ENCODE measurements at regions not wholly inside any gene's neighbourhood (a gene's known extent, or its start where the extent isn't known, plus 50 kb on each side); places are given as distances from the start of the nearest gene placed in this dataset.

DNA sequence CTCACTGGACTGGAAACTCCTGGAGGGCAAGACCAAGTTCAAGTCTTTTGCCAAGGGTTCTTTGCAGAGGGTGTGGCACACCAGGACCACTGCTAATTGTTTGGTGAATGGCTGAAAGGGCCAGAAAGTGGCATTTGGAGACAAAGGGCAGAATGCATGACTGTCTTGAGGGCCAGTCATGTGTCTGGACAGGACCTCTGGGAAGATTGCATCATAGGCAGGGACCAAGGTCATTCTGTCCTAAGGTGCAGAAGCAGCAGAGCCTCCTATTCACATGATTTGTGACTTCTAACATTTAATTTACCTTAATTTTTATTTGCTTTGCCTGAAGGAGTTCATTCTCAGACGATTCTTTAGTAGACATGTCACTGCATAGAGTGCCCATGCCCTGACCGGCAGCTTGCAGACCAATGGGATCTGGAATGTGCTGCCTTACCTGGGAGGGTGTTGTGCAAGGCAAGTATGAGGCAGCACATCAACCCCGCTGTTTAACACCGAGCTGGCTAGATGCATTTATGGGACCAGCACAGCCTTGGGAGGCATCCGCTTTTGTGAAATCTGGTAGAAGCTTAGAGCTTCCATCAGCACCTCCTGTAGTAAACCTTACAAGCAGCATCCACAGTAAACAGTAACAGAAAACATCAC is 62.3 kb upstream of the MAF start:
- DNase-seq (ENCODE audit: low spot score), result no peak

DNA sequence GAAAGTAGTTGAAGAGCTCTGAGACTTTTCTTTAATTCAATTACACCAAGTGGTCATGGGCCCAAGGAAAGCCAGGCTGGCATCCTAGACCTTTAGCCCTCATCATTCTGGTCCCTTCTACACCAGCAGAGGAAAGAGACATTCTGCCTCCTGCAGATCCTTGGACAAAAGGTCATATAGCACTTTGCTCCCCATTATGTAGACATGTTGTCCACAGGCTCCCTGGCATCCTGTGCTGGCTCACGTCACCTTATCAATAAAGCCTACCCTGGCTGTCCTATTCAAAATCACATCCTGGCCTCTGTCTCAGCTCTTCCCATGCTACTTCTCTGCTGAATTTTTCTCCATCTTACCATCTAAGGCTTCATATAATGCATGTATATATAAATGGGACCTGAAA is 61.6 kb upstream of the MAF start:
- DNase-seq (ENCODE audit: low spot score), result no peak

DNA sequence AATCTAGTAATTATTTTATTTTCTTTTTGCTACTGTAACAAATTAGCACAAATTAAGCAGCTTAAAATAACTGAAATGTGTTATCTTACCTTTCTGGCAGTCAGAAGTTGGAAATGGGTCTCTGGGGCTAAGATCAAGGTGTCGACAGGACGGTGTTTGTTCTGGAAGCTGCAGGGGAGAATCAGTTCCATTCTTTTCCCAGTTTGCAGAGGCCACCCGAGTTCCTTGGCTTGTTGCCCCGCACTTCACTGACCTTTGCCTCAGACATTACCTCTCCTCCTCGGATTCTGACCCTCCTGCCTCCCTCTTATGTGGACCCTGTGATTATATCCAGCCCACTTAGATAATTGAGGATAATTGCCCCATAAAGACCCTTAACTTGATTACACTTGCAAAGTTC is 61.0 kb upstream of the MAF start:
- DNase-seq (ENCODE audit: low spot score), result no peak

DNA sequence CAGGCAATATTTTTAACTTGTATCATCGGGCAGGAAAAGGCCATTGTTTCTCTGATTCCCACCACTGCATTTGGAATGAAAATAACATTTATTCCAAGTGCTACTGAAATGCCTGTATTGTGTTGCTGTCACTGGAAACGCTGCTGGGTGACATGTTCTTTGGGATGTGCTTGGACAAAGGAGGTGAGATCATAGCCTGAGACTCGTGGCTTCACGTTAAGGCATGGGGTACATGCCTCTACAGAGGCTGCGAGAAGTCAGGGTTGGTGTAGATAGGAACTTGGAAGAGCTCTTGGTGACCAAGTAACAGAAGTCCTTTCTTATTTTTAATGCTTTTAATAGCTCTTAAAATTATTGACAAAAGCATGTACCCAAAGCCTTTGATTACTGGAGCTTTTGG is 58.8 kb upstream of the MAF start:
- DNase-seq (ENCODE audit: low spot score), result no peak

DNA sequence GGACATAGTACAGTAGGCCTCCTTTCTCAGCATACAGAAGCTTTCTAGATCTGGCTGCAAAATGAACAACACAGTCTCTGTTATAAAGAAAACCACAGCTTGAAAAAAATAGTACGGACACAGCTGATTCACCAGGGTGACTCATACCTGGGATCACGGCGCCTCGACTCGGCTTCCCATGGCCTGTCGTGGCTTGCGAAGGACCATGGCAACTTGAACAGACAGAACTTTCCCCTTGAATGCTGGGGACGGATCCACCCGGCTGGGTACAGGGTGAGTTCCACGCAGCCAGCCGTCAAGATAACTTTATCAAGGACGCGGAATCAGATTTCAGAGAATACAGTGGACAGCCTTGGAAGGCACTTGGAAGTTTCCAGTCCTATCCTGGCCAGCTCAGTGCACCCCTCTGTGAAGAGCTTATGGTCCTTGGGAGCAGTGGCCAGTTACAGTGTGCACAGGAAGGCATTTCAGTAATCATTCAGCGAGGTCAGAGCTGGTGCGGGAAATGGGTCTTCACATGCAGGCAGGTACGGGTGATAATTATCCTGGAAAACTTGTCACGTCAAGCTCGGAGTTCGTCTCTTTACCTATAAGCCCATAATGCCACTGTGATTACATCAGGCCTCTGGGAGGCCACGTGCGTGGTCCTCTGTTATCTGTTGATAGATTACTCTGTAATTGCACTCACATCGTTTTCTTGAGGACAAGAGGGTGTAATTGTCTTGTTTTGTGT is 57.9 kb upstream of the MAF start:
- peak; percentile 40 for DNase-seq (ENCODE audit: low spot score)

DNA sequence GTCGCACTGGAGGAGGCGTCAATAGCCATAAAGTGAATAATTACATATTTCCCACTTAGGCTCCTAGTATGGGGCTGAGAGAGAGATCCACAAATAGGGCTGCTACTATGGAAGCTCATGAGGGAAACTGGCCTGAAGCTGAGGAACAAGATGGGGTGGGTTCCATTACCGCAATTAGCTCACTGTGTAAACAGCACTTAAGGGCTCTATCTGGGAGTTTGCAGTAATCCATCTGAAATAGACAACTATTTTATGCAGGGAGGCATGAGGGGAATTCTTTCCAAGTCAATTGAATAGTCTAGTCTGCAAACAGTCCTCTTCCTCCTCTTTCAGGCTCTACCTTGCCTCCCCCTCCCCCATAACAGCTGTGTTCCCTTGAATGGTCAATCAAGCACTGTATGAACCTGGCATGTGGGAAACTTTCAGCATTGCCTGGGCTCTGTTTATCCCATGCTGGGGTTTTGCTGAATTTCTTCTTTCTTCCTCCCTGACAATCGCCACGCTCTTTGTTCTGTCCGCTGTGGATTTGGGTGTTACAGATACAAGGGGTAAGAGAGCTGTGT is 56.1 kb upstream of the MAF start:
- DNase-seq (ENCODE audit: low spot score), result no peak

DNA sequence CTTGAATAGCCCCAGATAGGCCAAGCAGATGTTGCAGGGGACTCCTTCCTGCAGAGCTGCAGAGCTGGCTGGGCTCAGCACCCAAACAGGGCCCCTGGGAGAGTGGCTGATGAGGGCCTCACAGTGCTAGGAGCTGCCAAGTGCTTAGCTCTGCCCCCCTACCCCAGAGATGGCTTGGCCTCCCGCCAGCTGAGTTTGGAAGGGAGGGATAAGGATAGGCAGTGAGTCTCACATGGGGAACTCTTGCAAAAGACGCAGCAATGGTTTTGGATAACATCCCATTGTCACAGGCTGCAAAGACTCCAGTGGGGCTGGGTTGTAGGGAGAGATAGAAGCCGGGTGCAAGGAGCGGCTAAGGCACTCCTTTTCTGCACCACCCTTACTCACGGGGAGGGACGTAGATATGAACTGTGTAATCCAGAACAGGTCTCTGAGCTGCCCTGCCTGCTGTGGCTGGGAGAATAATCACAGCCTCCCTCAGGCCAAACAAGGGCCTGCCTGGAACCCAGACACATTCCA is 52.9 kb upstream of the MAF start:
- DNase-seq (ENCODE audit: low spot score), result no peak

DNA sequence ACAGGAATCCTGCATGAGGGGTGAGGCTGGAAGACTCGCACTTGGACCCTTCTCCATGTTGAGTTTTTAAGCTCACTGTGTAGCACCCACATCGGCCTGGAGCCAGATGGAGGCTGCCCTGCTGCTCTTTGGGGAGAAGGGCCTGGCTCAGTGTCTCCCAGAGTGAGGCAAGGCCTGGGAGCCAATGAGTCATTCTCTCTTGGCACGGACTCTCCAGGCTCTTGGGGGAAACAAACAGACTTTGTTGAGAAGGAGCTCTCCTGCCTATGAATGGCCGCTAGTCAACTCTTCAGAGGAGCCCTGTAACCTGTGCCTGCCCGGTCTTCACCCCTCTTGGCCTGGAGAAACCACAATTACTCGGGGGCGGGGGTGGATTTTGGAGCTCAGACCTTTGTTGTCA is 50.8 kb upstream of the MAF start:
- no peak for DNase-seq (ENCODE audit: low spot score)
